Ascending aorta (tissue), 2 donors: ENCODE measurements at regions not wholly inside any gene's neighbourhood (a gene's known extent, or its start where the extent isn't known, plus 50 kb on each side); places are given as distances from the start of the nearest gene placed in this dataset.
A peak's percentile ranks its signal among the peaks of the same experiment; 100 is the strongest.

ENCODE experiments used
- DNase-seq, 2 donors: peaks; one replicate each; pipeline ENCODE4 v3.0.0-alpha.2; 2019; ENCODE audit warnings: low spot score in 2 of 2
- H3K27ac ChIP-seq, 2 donors: fragments of 200-600 bp; sonication (generic); one replicate each; pipeline ENCODE4 v1.5.1; 2016 to 2017; ENCODE audit warnings: mild to moderate bottlenecking in 1 of 2
- H3K27me3 ChIP-seq: fragments of 200-600 bp; sonication (generic); one replicate; pipeline ENCODE4 v1.5.1; 2017
- H3K36me3 ChIP-seq, 2 donors: fragments of 200-600 bp; sonication (generic); one replicate each; pipeline ENCODE4 v1.5.1; 2016
- H3K4me1 ChIP-seq, 2 donors: fragments of 200-600 bp; sonication (generic); one replicate each; pipeline ENCODE4 v1.5.1; 2016 to 2017; ENCODE audit warnings: mild to moderate bottlenecking in 1 of 2
- H3K4me3 ChIP-seq, 2 donors: fragments of 200-600 bp; sonication (generic); one replicate each; pipeline ENCODE4 v1.5.1; 2016 to 2017; ENCODE audit warnings: mild to moderate bottlenecking in 1 of 2
- H3K9me3 ChIP-seq, 2 donors: fragments of 200-600 bp; sonication (generic); one replicate each; pipeline ENCODE4 v1.5.1; 2016
- intact Hi-C: fragments of 100-400 bp; cut with DNase I; formaldehyde crosslinking; loops from one replicate; pipeline ENCODE4 v1.15.1; 2023
- TF ChIP-seq, protein P1 (sequence below), 3 experiments: fragments of 200-600 bp in 2 of 3; fragments of 450-650 bp in 1 of 3; sonication (generic) in 2 of 3; IDR thresholded peaks; one replicate each; pipeline ENCODE4 v1.5.1; 2016 to 2019; ENCODE audit warnings: antibody characterized with exemption in 3 of 3, mild to moderate bottlenecking in 1 of 3, moderate library complexity in 1 of 3

DNA sequence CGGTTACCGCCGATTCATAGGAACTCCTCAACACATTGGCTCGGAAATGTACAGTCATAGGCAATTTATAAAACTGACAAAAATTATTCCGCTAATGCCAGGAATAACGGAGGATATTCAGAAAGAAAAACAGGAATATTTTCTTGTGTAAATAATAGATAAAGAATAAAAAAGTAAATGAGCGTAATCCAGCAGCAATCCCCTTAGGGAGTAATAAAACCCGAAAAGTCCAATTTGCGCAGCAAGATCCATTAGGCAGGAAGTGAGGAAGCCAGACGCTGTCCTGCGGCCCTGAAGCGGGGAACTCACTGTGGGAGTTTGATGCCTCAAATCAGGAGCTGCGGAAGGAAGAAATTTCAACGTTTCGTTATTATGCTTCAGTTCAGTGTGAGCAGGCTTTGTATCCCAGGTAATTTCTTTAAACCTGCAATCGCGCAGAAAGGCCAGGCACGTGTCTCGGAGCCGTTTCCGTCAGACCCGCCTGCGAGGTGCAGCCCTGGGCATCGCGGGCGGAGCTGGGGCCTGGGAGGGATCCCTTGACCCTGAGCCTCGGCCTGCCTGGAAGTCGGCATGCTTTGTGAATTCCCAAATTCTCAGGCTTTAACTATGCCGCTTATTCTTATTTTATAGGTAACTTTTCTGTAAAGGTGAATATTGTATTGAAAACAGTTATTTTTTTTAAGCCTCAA, 180.9 kb upstream of the ALKAL2 start:
- TF ChIP-seq, protein P1, sequence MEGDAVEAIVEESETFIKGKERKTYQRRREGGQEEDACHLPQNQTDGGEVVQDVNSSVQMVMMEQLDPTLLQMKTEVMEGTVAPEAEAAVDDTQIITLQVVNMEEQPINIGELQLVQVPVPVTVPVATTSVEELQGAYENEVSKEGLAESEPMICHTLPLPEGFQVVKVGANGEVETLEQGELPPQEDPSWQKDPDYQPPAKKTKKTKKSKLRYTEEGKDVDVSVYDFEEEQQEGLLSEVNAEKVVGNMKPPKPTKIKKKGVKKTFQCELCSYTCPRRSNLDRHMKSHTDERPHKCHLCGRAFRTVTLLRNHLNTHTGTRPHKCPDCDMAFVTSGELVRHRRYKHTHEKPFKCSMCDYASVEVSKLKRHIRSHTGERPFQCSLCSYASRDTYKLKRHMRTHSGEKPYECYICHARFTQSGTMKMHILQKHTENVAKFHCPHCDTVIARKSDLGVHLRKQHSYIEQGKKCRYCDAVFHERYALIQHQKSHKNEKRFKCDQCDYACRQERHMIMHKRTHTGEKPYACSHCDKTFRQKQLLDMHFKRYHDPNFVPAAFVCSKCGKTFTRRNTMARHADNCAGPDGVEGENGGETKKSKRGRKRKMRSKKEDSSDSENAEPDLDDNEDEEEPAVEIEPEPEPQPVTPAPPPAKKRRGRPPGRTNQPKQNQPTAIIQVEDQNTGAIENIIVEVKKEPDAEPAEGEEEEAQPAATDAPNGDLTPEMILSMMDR (IDR thresholded peaks at IDR 0.05) = no peak
- Histone ChIP-seq H3K4me3 (no peak overlapping the region), H3K9me3 (no peaks in the 10 kb centered on the region), H3K27ac (no peak overlapping the region), H3K4me1 (no peaks in the 10 kb centered on the region), H3K27me3 (peaks cover 9% of the 10 kb centered on the region), H3K36me3 (no peaks in the 10 kb centered on the region)
- no peak for DNase-seq
- intact Hi-C loops = no loop called here

DNA sequence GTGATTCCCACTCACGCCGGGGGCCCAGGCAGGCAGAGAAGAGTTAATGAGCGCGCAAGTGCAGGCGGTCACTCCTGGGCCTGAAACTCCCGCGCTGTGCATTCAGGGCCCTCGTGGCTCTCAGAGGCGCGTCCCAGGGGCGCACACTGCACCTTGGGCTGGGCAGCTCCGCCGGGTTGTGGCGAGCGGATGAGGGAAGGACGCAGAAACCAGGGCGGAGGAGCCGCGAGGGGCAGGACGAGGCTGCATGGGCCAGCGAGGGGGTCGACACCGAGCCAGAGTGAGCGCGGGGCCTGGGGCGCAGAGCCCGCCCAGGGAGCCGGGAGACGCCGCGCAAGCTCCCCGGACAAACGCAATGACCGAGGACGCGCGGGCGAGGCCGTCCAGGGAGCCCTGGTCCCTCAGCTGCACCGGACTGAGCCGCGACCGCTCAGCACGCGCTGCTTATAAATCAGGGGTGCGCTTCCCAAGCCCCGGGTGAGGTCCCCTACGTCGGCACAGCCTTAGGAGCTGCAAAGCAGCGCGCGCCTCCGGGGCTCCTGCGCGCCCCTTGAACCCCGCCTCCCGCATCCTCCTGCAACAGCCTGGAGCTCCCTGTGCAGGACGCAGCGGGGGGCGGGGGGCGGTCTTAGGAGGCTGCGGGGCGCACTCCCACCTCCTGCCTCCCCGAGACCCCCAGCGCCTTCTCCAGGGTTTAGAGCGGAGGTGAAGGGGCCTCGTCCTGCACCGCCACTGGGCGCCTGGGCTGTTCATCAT, 180.2 kb upstream of the ALKAL2 start:
- DNase-seq = no peak
- Histone ChIP-seq H3K9me3 (no peaks in the 10 kb centered on the region), H3K4me1 (no peaks in the 10 kb centered on the region), H3K36me3 (no peaks in the 10 kb centered on the region), H3K27me3 (peaks cover 9% of the 10 kb centered on the region), H3K27ac (no peak overlapping the region), H3K4me3 (peak overlapping the region in 1 of 2 donors; percentile 17)
- TF ChIP-seq, protein P1 (IDR thresholded peaks at IDR 0.05) = no peak
- intact Hi-C loops = no loop called here

DNA sequence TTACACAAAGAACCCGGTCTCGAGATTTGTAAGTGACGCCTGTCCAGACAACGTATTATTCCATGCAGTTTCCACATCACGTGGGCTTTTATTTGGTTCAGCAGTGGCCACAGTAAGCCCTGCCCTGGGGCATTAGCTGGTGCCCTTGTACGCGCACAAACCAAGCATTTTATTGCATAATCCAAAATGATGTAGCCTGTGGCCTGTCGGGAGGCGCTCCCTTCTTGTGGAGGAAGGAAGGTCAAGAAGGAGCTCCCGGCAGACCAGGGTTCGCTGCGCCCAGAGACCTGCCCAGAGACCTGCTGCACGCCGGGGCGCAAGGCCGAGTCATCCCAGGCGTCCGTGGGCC, 179.6 kb upstream of the ALKAL2 start:
- H3K27me3 ChIP-seq = peaks cover 9% of the 10 kb centered on the region
- H3K9me3 ChIP-seq = no peaks in the 10 kb centered on the region
- H3K4me1 ChIP-seq = no peaks in the 10 kb centered on the region
- H3K4me3 ChIP-seq = no peak overlapping the region
- no peak for DNase-seq
- TF ChIP-seq, protein P1 (IDR thresholded peaks at IDR 0.05) = no peak
- no peak overlapping the region for H3K27ac ChIP-seq
- H3K36me3 ChIP-seq = no peaks in the 10 kb centered on the region
- intact Hi-C loops = no loop called here

DNA sequence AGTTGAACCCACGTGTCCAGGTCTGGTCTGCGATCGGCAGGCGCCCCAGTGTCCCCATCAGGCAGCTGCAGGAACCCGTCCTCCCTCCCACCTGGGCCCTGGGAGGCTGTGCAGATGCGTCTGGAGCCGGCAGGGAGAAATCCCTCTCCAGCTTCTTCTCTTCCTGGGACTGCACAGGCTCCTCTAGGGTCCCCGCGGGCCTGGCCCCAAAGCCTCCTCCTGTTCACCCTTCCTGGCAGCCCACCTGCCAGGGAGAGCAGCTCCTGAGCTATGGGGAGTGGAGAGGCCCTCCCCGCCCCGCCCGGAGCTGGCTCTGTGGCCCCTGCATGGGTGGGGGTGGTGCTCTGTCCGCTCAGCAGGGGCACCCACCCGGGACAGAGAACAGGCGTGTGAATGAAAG, 179.2 kb upstream of the ALKAL2 start:
- no peak for DNase-seq
- intact Hi-C loops = no loop called here
- TF ChIP-seq, protein P1 (IDR thresholded peaks at IDR 0.05) = no peak
- Histone ChIP-seq H3K4me3 (no peak overlapping the region), H3K27me3 (peaks cover 9% of the 10 kb centered on the region), H3K27ac (no peak overlapping the region), H3K4me1 (no peaks in the 10 kb centered on the region), H3K36me3 (no peaks in the 10 kb centered on the region), H3K9me3 (no peaks in the 10 kb centered on the region)

DNA sequence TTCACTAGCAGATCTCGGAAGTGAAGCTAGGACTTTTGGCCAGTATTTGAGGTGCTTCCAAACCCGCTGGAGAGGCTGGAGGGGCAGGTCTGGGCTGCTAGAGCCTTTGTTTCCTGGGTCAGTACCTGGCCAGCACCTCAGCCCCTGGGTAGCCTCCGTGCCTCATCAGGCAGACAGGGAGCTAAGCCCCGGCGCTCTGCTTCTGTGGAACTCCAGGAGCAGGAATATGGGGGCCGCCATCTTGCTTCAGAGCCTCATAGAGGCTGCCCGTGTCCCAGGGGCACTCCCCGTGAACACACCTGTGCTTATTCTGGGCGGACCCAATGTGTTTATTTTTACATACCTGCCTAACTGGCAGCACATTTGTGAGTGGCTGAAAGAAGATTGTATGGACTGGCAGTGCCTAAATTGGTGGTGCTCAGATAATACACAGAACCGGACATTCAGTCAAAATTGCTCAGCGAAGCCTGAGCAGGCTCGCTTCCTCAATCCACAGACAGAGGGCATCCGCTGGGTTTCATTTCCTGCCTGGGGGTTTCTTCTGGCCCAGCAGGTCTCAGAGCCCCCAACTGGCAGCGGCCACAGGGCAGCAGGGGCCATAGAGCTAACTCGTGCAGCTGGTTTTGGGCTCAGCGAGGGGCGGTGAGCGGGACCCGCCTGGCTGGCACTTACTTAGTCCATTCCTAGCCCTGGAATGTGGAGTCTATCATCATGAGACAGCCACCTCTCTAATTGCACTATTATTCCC, 176.8 kb upstream of the ALKAL2 start:
- peaks cover 9% of the 10 kb centered on the region for H3K27me3 ChIP-seq
- no peak overlapping the region for H3K4me3 ChIP-seq
- no peak overlapping the region for H3K27ac ChIP-seq
- H3K9me3 ChIP-seq = no peaks in the 10 kb centered on the region
- DNase-seq = no peak
- TF ChIP-seq, protein P1 (IDR thresholded peaks at IDR 0.05) = no peak
- H3K4me1 ChIP-seq = no peaks in the 10 kb centered on the region
- intact Hi-C loops = no loop called here
- H3K36me3 ChIP-seq = no peaks in the 10 kb centered on the region
